C4-2B (cell line): ENCODE measurements at regions not wholly inside any gene's neighbourhood (a gene's known extent, or its start where the extent isn't known, plus 50 kb on each side); places are given as distances from the start of the nearest gene placed in this dataset.

Experiments
- H3K27ac ChIP-seq: fragments of 450-650 bp; 2 replicates; pipeline ENCODE4 v1.5.1; 2017
- ZFX ChIP-seq: fragments of 450-650 bp; IDR thresholded peaks from 2 replicates; pipeline ENCODE4 v1.6.1; 2017
- TF ChIP-seq, protein P1 (sequence below): fragments of 450-650 bp; conservative IDR thresholded peaks from 2 replicates; pipeline ENCODE4 v1.5.1; 2017; ENCODE audit warnings: mild to moderate bottlenecking

DNA sequence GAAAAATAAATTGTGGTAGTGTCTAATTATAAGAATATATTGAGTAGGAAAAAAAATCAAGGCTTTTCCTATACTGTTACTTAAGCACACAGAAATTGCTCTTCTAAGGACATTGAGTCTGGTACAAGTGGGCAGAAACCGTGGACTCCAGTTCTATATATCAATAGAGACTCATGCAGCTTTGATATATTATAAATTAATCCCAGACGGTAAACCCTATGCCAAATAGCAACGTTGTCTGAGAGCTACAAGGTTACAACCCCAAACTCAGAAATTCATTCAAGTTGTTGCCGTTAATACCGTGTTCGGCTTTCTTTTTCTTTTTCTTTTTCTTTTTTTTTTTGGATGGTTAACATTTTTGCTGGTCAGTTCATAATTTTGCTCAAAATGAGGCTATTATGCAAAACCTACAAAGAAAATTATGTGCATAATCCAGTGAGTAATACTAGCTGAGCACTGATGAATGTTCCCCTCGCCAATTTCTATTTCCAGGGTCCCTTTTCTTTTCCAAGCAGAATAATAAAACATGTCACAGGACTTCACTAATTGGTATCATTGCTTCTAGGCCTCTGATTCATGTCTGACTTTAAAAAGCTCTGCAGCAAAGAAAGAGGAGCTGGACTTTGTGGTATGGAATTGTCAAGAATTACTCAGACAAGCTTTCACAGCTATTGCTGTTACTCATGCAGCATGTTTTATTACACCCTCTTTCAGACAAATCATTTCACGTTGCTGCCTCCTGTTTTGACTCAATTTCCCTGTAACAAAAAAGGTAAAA is 737.7 kb downstream of the NLGN4X start:
- TF ChIP-seq, protein P1, sequence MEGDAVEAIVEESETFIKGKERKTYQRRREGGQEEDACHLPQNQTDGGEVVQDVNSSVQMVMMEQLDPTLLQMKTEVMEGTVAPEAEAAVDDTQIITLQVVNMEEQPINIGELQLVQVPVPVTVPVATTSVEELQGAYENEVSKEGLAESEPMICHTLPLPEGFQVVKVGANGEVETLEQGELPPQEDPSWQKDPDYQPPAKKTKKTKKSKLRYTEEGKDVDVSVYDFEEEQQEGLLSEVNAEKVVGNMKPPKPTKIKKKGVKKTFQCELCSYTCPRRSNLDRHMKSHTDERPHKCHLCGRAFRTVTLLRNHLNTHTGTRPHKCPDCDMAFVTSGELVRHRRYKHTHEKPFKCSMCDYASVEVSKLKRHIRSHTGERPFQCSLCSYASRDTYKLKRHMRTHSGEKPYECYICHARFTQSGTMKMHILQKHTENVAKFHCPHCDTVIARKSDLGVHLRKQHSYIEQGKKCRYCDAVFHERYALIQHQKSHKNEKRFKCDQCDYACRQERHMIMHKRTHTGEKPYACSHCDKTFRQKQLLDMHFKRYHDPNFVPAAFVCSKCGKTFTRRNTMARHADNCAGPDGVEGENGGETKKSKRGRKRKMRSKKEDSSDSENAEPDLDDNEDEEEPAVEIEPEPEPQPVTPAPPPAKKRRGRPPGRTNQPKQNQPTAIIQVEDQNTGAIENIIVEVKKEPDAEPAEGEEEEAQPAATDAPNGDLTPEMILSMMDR: no peak
- no peak for TF ChIP-seq ZFX
- H3K27ac ChIP-seq: no peak overlapping the region

DNA sequence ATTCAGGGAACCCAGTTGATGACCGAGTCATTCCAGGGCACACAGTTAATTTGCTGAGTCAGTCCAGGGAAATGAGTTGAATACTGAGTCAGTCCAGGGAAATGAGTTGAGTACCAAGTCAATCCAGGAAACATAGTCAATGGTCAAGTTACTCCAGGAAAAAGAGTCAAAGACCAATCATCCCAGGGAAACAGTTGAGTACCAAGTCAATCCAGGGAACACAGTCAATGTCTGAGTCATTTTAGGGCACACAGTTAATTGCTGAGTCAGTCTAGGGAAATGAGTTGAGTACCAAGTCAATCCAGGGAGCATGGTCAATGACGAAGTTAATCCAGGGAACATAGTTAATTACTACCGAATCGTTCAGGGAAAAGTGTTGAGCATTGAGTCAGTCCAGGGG is 754.4 kb downstream of the NLGN4X start:
- TF ChIP-seq, protein P1: no peak
- no peak for TF ChIP-seq ZFX
- no peak overlapping the region for H3K27ac ChIP-seq

DNA sequence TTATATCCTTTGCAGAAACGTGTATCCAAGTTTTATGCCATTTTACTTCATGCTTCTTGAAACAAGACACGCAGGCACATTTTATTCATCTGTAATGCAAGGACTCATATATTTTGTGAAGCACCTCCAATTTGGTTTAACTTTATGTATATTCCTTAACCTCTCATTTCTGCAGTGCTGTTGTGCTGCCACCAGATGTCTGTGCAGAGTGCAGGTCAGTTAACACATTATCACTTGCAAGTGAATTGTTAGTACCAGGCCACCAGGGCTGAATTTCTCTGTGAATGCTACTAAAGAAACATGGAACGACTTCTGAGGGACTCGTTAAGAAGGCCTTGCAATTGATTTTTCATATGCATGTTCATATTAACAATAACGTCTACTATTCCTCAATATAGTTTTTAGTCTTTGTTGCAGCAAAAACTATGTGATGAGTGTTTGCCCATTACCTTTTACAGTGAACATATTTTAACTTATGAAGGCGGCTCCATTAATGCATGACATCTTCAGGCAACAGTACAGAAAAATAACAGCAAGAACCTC is 770.3 kb downstream of the NLGN4X start:
- TF ChIP-seq, protein P1: peak; percentile 28
- TF ChIP-seq ZFX: no peak
- no peak overlapping the region for H3K27ac ChIP-seq

DNA sequence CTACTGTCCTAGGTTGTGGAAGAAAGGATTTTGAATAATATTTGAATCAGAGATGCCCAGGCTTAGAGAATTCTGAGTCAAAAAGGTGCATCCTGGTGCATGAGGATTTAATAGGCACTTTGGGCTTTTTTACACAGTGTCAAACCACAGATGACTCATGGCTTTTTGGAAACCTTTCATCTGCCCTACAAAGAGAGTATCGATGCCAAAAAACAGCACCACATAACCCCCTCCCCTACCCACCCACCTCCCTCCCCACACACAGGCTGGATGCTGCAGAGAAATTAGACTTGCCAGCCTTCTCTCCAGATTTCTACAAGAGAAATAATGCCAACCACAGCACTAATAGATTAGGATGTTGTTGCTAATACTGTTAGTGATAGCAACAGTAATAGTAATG is 779.3 kb downstream of the NLGN4X start:
- TF ChIP-seq, protein P1: no peak
- TF ChIP-seq ZFX: no peak
- H3K27ac ChIP-seq: no peak overlapping the region

DNA sequence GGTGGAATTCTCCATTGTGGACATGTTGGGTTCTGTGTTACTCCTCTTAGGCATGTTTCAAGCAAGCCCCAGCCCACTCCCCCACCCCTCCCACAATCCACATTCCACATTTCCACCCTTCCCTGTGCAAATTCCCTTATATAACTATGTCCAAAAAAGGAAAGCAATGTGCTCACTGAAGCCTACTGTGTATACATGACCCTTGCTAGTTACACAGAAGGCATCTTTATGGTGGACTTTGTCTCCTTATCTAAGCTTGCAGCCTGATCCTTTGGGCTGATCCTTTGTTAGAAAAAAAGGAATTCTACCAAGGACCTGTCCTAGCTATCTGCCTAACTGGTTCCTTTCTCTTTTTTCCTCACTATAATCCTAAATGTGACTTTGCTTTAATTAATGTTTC is 796.8 kb downstream of the NLGN4X start:
- no peak overlapping the region for H3K27ac ChIP-seq
- TF ChIP-seq, protein P1: no peak
- TF ChIP-seq ZFX: no peak

DNA sequence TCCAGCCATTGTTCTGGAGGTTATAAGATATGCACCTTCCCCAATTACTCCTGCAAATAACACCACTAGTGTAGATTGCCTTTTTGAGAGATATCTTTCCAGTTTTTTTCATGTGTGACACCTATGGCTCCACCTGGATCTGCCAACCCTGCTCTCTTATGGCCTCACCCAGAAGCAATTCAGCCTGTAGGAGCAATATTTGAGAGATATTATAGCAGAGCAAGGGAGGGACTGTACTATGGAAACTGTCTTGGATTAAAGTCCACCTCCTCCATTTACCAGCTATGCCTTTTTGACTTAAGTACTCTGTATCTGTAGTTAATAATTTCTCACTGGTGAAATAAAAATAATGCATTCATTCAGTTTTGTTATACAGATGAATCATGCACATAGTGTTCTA is 803.5 kb downstream of the NLGN4X start:
- H3K27ac ChIP-seq: no peak overlapping the region
- TF ChIP-seq, protein P1: no peak
- TF ChIP-seq ZFX: no peak

DNA sequence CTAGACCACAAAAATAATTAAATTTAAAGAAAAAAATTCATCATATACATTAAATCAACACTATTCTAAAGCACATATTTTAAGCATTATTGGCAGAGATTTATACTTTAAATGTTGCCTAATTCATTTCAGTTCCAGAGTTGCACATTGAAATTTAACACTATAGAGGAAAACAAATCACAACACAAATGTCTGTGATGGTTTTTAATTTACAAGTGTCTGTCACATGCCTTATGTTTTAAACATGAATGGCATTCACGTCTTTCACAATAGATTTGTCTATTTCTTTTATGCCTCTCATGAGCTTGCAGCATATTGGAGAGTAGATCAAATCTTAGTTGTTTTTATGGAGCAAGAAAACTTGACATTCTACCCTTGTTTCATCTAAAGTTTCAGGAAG is 811.3 kb downstream of the NLGN4X start:
- H3K27ac ChIP-seq: no peak overlapping the region
- TF ChIP-seq, protein P1: no peak
- no peak for TF ChIP-seq ZFX
